ENCODE measurements at regions not wholly inside any gene's neighbourhood (a gene's known extent, or its start where the extent isn't known, plus 50 kb on each side); places are given as distances from the start of the nearest gene placed in this dataset.

DNA sequence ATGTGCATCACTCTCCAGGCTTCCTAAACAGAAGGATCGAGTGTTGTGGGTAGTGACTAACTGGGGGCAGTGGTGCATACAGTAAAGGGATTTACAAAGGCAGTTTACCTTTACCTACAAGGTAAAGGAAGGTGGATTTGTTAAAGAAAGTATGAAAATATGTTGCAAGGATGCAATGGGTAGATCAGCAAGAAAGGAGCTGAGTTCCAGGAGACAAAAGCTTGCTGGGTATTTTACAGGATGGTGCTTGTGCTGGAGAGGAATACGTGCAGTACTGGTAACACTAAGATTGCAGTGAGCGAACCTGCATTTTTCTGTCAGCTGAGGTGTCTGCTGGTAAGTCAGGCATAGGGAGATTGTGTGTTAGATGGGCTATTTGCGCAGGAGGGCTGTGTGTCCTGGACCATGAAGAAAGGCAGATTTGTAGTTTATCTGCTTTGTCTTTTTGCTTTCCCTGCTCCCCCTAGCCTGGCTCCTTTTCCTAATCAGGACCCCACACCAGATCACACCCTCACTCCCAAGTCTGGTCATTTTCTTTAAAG lies 304.6 kb downstream of the THBS2 start:
- TF ChIP-seq, protein P1, sequence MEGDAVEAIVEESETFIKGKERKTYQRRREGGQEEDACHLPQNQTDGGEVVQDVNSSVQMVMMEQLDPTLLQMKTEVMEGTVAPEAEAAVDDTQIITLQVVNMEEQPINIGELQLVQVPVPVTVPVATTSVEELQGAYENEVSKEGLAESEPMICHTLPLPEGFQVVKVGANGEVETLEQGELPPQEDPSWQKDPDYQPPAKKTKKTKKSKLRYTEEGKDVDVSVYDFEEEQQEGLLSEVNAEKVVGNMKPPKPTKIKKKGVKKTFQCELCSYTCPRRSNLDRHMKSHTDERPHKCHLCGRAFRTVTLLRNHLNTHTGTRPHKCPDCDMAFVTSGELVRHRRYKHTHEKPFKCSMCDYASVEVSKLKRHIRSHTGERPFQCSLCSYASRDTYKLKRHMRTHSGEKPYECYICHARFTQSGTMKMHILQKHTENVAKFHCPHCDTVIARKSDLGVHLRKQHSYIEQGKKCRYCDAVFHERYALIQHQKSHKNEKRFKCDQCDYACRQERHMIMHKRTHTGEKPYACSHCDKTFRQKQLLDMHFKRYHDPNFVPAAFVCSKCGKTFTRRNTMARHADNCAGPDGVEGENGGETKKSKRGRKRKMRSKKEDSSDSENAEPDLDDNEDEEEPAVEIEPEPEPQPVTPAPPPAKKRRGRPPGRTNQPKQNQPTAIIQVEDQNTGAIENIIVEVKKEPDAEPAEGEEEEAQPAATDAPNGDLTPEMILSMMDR (IDR thresholded peaks at IDR 0.05) = no peak
- TF ChIP-seq NR3C1 (IDR thresholded peaks at IDR 0.05) = no peak
- TF ChIP-seq MYC (IDR thresholded peaks at IDR 0.05; ENCODE audit: borderline replicate concordance, low read length) = no peak
- TF ChIP-seq CBX8 (IDR thresholded peaks at IDR 0.05) = no peak
- TF ChIP-seq RCOR1 (IDR thresholded peaks at IDR 0.05; ENCODE audit: low read depth, low read length) = no peak
- no peak for TF ChIP-seq RAD21 (conservative IDR thresholded peaks at IDR 0.05 in 1 of 2, IDR thresholded peaks at IDR 0.05 in 1 of 2)
- no peak for TF ChIP-seq FOSL2 (IDR thresholded peaks at IDR 0.05)
- no peak for TF ChIP-seq FOSL2 (CRISPR knock-in tag; IDR thresholded peaks at IDR 0.05)
- no peak for TF ChIP-seq KDM1A (IDR thresholded peaks at IDR 0.05; ENCODE audit: low read depth)
- TF ChIP-seq TFCP2L1 (CRISPR knock-in tag; IDR thresholded peaks at IDR 0.05) = no peak
- no peak for TF ChIP-seq CEBPB (IDR thresholded peaks at IDR 0.05)
- no peak for TF ChIP-seq POLR2A (IDR thresholded peaks at IDR 0.05; ENCODE audit: low read length)
- no peak for TF ChIP-seq PHF8 (IDR thresholded peaks at IDR 0.05; ENCODE audit: borderline replicate concordance, low read depth)
- TF ChIP-seq, protein P2, sequence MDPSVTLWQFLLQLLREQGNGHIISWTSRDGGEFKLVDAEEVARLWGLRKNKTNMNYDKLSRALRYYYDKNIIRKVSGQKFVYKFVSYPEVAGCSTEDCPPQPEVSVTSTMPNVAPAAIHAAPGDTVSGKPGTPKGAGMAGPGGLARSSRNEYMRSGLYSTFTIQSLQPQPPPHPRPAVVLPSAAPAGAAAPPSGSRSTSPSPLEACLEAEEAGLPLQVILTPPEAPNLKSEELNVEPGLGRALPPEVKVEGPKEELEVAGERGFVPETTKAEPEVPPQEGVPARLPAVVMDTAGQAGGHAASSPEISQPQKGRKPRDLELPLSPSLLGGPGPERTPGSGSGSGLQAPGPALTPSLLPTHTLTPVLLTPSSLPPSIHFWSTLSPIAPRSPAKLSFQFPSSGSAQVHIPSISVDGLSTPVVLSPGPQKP (IDR thresholded peaks at IDR 0.05; ENCODE audit: low read depth, low read length) = no peak
- TF ChIP-seq JUNB (IDR thresholded peaks at IDR 0.05) = no peak

Data from A549 (cell line).